GM19395 (cell line): ENCODE measurements at regions not wholly inside any gene's neighbourhood (a gene's known extent, or its start where the extent isn't known, plus 50 kb on each side); places are given as distances from the start of the nearest gene placed in this dataset.
"Not testable (repeated sequence)": the region's sequence is repeated elsewhere in the genome, so short reads cannot be mapped to it uniquely, and the experiment has no call there.

Experiments used
- ATAC-seq: cut with Tn5 transposase; IDR thresholded peaks from one replicate; pipeline ENCODE4 v1.9.1; 2021; ENCODE audit warnings: mild to moderate bottlenecking, moderate library complexity; ENCODE audit not compliant: unreplicated experiment

DNA sequence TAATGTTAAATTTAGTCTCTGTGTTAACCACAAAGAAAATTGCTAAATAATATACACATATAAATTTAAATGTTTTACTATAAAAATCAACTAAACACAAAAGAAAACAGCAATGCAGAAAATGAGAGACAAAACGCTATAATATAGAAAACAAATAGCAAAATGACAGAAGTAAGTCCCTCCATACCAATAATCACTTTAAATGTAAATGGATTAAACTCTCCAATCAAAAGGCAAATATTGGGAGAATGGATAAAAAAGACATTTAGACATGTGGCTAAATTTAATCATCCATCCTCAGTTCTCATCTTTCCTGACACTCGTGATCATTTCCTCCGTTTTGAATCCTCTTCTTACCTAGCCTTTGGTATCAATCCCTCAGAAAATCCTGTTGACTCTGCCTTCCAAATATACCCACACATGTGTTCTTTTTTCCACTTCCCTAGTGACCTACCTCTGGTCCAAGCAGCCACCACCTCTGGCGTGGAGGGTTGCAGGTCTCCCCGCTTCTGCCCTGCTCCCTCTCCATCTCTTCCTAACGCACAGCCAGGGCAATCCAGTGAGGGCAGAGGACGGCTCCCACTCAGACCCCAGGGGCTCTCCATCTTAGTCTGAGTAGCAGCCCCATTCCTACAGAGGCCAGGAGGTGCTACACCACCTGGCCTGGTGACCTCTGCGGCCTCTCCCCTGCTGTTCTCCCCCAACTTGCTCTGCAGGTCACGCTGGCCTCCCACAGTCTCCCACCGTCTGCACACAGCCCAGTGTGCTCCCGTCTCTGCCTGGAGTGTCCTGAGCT lies 149.2 kb downstream of the RNASET2 start:
- no peak for ATAC-seq

DNA sequence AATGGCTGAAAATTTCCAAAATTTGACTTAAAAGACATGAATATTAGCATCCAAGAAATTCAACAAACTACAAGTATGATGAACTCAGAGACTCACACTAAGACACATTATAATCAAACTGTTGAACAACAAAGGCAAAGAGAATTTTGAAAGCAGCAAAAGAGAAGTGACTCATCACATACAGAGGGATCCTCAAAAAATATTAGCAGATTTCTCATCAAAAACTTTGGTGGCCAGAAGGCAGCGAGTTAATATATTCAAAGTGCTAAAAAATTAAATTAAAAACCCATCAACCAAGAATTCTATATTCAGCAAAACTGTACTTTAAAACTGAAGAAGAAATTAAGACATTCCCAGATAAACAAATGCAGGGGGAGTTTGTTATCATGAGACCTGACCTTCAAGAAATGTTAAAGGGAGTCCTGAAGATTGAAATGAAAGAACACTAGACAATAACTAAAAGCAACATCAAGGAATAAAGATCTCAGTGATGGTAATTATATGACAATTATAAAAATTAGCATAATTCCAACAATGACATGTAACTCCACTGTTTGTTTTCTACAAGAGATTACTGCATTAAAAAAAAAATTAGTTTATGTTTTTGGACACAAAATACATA lies 150.0 kb downstream of the RNASET2 start:
- ATAC-seq, result no peak

DNA sequence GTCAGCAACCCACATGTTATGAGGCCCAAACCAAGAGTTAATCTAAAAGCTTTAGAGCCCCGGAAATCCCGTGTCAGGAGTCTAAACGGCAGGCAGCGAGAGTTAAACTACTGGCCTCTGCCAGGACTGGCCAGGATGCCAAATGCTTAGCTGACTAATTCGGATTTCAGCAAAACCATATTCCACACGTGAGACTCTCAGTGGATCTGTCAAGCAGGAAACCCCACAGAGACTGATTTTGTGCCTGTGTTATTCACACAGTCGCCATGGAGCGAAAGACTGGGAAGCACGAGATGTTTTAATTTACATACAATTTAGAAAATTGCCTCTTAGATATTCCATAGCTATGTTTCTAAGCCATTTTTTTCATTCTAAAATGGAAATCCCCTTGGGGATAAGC lies 152.9 kb downstream of the RNASET2 start:
- ATAC-seq, result no peak

DNA sequence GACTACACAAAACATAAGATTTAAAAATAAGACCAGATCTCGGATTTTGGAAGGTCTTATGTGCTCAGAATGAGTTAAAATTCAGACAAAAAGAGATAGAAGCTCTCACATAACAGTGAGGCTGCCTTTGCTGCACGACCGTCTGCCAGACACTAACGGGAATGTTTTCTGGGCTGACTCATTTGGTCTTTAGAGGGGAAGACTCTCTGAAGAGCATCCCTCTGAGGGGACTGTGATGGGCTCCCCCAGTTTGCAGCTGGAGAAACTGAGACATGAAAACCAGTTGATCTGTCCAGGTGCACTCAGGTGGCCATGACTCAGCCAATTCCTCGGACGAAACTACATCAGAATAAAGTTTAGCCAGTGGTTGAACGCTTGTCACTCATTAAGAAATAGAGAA lies 153.9 kb downstream of the RNASET2 start:
- no peak for ATAC-seq

DNA sequence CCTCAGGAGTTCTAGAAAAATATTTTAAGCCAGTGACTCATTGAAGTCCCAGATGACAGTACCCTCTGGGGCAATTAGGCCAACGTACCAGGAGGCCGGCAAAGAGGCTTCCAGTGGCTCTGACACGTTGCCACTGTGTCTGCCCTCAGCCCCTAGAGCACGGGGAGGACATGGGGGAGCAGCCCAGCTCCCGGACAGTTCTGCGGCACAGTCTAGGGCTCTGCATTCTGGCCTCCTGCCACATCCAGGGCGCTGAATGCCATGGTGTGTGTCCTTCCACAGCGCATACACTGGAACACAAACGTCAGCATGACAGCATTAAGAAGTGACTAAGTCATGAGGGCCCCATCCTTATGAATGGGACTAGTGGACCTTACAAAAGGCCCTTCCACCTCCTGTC lies 156.2 kb downstream of the RNASET2 start:
- no peak for ATAC-seq

DNA sequence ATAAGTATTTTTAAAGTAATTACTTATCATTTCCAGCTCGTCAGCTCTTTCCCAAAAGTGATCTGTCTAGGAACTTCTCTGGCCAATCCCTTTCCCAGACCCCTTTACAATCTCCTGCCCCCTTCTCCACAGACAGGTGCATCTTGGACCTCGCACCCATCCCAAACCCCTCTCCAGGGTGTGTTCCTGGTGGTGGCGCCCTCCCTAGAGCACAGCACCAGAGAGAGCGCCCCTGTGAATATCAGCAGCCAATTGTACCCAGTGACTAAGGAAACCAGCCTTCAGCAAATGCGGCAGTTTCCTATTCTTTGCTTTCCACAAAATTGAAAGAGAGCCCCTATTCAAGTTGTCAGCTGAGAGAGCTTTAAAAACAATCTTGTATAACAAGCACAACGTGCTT lies 157.7 kb downstream of the RNASET2 start:
- ATAC-seq, result no peak

DNA sequence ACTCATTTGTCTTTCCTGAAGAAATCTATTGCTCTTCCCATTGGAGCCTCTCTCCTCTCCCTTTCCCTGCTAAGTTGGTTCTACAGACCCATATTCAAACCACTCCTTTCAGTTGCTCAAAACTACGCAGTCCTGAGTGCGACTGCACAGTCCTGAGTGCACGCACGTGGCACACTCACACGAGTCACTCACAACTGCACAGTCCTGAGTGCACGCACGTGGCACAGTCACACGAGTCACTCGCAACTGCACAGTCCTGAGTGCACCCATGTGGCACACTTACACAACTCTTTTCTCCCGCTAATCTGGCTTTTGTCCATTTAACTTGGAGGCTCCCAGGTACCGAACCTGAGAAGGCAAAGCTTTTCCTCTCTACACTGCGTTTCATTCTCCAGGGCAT lies 159.7 kb downstream of the RNASET2 start:
- no peak for ATAC-seq

DNA sequence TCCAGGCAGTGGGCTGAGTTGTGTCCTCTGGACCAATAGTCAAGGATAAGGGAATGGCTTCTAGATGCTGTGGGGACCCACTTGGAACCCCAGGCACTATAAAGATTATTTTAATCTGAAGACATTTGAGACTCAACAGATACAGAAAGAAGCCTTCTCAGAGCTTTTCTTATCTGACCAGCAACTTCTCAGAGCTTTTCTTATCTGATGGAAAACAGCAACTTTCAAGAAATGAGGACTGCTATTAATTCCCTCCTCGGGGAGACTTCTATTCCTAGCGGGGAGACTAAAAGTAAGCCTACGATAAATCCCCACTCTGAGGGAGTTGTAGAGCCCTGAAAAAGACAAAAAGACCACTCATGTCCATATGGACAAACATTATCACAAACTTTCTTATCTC lies 160.5 kb downstream of the RNASET2 start:
- ATAC-seq, result no peak

DNA sequence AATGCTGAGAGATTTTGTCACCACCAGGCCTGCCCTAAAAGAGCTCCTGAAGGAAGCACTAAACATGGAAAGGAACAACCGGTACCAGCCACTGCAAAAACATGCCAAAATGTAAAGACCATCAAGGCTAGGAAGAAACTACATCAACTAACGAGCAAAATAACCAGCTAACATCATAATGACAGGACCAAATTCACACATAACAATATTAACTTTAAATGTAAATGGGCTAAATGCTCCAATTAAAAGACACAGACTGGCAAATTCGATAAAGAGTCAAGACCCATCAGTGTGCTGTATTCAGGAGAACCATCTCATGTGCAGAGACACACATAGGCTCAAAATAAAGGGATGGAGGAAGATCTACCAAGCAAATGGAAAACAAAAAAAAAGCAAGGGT lies 163.8 kb upstream of the RPS6KA2 start:
- not testable (repeated sequence) for ATAC-seq

DNA sequence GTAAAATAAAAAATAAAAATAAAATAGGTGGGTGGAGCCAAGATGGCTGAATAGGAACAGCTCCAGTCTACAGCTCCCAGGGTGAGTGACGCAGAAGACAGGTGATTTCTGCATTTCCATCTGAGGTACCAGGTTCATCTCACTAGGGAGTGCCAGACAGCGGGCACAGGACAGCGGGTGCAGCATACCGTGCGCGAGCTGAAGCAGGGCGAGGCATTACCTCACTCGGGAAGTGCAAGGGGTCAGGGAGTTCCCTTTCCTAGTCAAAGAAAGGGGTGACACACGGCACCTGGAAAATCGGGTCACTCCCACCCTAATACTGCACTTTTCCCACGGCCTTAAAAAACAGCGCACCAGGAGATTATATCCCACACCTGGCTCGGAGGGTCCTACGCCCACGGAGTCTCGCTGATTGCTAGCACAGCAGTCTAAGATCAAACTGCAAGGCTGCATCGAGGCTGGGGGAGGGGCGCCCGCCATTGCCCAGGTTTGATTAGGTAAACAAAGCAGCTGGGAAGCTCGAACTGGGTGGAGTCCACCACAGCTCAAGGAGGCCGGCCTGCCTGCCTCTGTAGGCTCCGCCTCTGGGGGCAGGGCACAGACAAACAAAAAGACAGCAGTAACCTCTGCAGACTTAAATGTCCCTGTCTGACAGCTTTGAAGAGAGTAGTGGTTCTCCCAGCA lies 161.9 kb upstream of the RPS6KA2 start:
- ATAC-seq, result not testable (repeated sequence)

DNA sequence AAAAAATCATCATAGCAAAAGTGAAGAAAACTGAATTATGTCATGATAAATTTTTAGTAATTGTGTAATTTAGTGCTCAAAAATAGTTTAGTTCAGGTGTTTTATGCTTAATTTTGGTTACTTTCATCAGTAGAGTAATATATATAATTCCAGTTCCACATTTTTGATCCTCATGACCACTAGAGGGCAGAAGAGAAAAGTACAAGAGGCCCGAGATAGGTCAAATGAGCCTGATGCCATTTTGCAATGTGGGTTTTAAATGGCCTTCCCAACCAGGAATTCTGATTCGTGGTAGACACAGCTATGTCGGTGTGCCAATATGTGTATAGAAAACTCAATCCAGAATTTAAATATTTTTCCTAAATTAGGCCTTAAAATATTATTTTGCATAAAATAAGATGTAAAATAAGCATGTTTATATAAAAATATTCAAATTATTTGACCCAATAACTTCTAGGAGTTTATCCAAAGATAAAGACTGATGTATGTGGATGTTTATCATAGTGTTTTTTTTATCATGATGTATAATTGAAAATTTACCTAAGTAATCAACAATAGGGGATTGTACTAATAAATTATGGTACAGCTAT lies 159.7 kb upstream of the RPS6KA2 start:
- ATAC-seq, result peak; percentile 66

DNA sequence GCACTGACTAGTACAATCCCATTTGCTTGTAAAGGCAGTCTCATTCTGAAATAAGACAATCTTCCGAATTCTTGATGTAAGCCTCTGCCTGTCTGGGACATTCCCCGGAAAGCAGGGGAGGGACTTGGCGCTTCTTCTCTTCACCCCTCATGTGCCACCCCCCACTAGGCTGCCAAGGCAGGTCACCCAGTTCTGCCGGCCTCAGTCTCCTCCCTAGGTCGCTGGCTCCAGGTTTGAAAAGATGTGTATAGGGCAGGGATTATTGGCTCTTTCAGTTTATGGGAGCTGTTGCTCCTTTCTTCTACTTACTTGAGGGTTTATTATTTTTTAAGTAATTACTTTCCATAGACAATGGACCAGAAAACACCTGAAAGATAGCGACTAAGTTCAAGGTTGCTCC lies 158.1 kb upstream of the RPS6KA2 start:
- ATAC-seq, result no peak

DNA sequence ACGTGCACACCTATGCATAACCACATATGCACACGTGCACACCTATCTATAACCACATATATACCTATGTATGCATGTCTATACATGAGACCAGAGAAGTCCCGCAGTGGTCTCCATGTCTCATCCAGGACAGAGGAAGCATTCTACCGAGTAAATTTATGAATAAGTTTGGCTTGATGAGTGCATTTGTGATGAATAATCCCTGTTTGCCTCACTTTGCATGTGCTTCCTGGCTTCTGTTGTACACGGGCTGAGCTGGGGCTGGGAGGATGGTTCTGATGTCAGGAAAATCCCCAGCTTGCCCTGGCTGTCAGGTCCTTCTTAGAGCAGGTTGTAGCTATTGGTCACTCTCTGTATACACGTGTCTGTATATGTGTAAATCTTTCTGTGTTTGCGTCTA lies 157.6 kb upstream of the RPS6KA2 start:
- no peak for ATAC-seq

DNA sequence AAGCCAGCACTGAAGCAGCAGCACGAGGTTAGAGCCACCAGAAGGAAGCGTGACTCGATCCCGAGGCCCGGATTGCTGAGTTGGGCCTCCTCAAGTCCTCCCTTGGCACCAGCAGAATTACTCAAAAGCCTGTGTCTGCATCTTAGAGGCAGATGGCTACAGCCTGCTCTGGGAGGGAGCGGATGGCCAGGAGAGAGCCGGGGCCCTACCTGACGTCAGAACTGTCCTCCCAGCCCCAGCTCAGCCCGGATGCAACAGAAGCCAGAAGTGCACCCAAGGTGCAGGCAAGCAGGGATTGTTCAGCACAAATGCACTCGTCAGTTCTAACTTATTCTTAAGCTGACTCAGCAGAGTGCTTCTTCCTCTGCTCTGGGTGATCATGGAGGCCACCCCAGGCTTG lies 155.5 kb upstream of the RPS6KA2 start:
- ATAC-seq, result no peak

DNA sequence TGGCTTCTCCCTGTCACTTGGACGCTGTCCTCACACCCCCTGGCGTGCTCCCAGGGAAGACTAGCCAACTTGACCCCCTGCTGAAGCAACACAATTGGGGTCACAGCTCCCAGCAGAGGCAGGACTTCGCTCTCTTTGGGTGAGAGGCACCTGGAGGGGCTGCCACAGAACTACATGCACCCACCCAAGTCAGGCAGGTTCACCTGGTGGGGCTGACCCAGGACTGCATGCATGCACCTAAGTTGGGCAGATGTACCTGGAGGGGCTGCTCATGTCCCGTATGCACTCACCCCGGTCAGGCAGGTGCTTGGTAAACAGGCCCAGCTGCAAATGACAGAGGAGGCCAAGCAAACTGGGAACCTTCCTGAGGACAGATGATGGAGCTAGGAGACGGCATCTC lies 154.3 kb upstream of the RPS6KA2 start:
- ATAC-seq, result no peak

DNA sequence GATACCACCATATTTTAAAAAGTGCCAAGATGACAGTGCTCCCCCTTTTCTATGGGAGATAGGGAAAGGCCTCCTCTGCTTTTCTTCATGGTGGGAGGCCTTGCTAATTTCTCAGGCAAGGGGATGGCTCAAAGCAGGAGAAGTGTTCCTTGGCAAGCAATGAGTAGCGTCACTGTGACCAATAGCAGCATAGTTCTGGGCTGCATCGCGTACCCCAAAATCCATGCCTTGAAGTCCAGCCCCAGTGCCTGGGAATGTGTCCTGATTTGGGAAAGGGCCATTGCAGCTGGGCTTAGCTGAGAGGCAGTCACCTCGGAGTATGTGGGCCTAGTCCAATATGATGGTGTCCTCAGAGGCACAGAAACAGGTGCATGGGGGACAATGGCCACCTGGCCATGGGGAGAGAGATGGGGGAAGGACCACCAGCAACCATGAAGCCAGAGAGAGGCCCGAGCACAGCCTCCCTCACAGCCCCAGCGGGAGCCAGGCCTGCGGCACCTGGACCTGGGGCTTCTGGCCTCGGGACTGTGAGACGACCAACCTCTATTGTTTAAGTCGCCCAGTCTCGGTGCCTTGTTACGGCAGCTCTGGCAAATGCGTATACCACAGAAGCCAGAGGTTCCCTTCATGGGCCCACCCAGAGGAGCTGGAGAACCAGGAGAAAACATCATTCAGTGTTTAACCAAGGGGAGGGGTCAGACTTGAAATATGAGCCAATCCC lies 153.1 kb upstream of the RPS6KA2 start:
- no peak for ATAC-seq

DNA sequence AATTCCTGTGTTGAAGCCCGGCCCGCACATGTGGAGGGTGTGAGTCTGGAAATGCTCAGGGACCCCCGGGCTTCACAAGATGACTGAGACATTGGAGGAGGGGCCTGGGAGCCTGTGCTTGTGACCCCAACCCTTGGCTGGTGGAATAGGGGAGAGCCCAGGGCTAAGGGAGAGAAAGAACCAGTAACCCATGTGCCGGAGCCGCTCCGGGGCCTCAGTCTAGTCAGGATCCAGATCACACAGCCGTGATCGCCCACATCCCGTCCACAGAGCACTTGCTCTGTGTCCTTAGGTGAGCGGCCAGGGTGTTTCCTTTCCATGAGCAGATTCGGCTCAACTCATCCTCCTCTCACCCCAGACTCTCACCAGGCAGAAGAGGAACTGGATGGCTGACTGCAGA lies 152.3 kb upstream of the RPS6KA2 start:
- no peak for ATAC-seq

DNA sequence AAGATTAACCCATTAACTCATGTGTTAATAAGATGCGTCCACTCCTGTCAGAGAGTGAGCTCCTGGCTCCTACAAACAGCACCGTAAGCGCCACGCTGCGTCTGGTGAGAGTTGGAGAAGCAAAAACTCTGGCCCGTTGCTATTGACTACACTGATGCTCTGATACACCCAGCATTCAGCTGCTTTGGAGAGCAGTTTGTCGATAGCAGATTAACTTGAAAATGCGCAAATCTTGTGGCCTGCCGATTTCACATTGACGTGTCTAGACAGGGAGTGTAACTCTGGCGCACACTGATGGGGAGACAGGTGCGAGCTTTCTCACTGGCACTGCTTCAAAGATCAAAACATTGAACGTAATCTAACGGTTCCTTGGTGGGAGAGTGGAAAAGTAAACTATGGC lies 151.7 kb upstream of the RPS6KA2 start:
- no peak for ATAC-seq

DNA sequence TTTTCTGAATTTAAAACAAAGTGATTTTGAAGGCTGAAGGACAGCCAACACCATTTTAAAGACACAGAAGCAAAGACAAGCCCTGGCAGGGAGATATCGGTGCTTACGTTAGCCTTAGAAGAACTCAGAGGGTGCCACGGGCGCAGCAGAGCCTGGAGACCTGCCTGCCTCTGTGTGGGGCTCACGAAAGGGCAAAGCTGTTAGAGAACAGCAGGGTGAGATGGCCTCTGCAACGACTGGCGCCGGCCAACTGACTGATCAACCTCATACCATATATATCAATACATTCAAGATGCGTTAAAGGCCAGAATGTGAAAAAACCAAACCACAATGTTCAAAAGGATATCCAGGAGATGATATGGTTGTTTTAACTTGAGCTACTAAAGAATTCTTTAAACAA lies 151.0 kb upstream of the RPS6KA2 start:
- ATAC-seq, result no peak

DNA sequence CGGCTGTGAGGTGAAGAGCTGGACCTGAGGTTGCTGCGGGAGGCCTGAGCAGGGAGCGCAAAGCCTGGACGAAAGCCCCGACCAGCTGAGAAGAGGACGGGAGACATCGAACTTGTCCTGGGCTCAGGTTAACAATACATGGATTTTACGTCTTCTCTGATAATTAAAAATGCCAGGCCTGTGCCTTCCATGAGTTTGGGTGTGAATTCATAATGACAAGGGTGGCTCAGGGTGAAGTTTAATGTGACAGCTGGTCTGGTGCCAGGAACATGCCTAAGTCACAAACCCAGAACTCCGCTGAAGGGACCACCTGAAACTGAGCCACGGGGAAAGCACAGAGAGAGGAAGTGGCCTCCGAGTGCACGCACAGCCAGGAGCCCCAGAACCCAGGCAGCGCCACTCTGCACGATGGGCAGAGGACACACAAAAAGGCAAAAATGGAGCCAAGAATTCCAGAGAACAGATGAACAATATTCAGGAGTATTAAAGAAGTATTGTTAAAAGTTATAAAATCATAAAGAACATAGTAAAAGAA lies 150.1 kb upstream of the RPS6KA2 start:
- no peak for ATAC-seq

DNA sequence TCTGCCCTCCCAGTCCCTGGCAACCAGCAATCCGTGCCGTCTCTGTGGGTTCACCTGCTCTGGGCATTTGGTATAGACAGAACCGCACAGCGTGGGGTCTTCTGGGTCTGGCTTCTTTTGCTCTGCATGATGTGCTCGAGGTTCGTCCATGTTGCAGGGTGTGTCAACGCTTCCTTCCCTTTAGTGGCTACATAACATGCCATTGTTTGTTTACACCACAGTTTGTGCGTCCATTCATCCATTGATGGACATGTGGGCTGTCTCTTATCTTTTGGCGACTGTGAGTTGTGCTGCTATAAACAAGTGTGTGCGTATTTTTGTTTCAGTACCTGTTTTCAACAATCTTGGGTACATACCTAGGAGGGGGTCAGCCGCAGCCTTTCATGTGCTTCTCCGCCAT lies 149.5 kb upstream of the RPS6KA2 start:
- ATAC-seq, result no peak
